Stimulated activated CD4-positive, alpha-beta T cell treated with anti-CD3 and anti-CD28 coated beads, TNF-alpha, amount 100 ng/mL, for 4 hours (primary cell): ENCODE measurements at regions not wholly inside any gene's neighbourhood (a gene's known extent, or its start where the extent isn't known, plus 50 kb on each side); places are given as distances from the start of the nearest gene placed in this dataset.
A peak's percentile ranks its signal among the peaks of the same experiment; 100 is the strongest.

Experiments
- DNase-seq, 3 experiments: peaks; one replicate each; pipeline ENCODE4 v3.0.0-alpha.2; 2020; ENCODE audit warnings: low read depth in 3 of 3

DNA sequence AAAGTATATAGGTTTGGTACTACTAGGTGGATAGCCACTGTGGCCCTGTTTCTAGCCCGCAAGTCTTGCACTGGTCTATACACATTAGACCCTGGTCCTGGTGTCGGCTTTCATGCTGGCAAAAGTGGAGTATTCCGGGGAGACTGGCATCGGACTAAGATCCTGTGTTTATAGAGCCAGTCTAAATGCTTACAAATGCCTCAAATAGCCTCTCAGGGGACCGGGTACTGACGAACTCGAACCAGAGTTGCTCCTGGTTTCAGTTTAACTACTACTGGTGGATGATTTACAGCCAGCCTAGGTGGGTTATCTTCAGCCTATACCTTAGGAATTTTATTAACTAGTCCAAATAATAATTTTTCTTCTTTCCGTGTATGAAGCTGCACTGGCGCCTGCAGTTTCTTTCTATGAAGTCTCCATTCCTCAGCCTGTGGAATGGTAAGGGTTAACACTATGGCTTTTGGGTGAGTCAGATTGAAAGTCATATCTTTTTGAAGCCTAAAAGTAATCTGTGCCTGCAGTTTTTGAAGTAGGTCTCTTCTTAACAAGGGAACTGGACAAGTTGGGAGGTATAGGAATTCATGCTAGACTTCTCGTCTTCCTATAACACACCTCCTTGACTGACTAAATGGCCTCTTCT, 51.3 kb downstream of the OR10H4 start:
- DNase-seq: no peak

DNA sequence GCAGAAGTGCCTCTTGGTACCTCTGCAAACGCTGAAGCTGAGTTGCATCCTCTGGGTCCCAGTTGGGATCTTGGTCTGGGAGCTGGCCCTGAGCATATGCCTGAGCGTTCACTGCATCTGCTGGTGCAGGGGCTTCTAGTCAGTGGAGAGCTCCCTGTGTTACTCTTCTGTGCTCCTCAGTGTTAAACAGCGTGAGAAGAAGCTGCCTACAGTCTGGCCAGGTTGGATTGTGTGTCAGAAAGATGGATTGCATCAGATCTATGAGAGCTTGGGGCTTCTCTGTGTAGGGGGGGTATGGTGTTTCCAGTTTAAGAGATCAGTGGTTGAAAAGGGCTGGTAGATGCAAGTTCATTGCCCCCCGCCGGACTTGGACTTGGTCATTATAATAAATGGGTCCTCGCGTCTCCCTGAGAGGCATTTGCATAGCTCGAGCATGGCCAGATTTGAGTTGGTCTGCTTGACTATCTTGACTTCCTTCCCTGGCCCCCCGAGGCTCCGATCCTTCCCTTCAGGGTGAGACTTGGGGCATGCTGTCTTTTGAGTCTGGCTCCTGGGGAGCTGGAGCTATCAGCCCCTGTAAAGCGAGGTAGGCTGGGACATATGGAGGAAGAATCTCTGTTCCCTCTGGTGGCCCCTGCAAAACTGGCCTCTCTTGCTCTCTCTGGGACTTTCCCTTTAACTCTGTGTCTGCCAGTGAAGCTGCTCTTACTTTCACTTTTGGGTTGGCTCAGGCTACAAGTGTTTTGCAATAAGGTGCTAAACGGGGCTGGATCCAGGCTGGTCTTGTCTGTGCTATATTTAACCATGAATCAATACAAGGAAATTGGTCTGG, 52.9 kb downstream of the OR10H4 start:
- DNase-seq: peak in 2 of 3 experiments; percentile 14 to 18

DNA sequence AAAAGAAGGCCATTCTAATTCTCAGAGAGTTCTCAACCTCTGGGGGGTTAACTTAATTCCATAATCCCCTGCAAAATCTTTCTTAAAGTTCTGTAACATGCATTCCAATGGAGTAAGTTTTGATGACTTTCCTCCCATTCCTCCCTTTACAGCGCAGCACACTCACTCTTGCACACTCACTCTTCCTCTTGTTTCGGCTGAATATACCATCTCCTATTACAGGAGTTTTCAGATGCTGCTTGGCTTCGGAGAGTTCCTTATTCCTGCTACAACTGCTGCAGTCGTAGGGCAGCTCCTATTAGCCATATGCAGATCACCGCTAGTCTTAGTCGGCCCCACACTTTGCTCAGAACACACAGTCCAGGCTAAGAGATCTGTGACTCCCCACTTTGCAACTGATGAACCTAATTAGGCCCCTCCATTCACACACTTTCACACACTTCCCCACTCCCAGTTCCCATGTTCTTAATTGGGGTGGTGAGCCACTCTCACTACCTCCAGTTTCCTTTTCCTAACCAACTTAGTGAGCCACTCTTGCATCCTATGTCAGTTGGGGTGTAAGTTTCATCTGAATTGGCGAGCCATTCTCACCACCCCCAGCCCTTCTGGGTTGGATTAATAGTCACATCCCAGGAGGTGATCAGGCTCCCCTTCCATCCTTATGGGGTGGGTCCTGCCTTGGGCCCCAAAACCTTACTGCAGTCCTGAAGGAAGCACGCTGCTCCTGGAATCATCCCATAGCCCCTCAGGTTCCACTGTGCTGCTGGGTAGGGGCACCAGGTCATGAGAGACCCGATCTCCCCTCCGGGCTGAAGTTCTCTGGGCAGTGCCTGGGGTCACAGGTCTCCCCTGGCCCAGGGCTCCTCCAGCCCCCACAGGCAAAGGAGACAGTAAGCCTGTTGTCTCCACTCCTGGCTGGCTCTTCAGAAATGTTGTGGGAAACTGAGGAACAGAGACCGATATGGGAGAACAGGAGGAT, 53.9 kb downstream of the OR10H4 start:
- DNase-seq: no peak

DNA sequence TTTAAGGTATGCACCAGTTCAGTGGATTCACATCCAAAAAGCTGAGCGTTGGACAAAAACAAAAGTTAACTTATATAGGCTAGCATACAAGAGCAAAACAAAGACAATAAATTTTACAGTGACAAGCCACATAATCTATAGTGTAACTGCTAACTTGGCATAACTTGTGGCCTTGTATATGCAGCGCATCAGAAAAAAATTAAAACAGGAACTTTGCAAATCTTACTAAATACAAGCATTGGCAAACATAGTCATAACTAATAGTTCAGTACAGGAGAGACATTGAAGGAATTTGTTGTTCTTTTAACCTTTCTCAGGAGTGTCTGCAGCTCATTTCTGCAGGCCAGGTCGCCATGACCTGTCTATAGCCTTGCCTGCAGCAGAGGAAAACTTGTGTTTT, 54.6 kb downstream of the OR10H4 start:
- no peak for DNase-seq

DNA sequence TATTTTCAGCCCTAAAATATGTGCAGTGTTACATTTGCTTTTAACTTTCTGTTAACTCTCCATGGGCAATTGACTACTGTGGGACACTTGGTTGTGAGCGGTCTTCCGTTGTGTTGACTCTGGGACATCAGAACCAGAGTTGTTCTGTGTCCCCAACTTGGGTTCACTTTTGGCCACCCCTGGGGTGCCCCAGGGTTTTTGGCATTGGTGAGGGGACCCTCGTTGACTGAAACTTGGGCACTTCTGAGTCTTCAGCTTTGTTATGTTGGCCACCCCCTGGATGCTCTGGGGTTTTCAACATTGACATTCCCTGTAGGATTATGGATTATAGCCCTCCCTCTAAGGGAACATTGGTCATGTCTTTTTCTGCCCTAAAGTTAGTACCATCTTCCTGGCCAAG, 57.1 kb downstream of the OR10H4 start:
- DNase-seq: no peak

DNA sequence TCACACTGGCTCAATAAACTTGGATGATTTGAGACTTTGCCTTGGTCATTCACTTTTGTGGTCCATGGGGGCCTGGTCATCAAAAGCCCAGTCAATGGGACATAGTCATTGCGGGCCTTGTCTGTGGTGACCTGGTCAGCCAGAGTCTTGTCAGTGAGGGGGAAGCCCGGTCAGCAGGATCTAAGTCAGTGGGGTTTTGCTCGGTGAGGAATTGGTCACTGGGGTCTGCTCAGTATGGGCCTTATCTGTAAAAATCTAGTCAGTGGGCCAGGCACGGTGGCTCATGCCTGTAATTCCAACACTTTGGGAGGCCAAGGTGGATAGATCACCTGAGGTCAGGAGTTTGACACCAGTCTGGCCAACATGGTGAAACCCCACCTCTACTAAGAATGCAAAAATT, 63.7 kb upstream of the TPM4 start:
- DNase-seq: no peak

DNA sequence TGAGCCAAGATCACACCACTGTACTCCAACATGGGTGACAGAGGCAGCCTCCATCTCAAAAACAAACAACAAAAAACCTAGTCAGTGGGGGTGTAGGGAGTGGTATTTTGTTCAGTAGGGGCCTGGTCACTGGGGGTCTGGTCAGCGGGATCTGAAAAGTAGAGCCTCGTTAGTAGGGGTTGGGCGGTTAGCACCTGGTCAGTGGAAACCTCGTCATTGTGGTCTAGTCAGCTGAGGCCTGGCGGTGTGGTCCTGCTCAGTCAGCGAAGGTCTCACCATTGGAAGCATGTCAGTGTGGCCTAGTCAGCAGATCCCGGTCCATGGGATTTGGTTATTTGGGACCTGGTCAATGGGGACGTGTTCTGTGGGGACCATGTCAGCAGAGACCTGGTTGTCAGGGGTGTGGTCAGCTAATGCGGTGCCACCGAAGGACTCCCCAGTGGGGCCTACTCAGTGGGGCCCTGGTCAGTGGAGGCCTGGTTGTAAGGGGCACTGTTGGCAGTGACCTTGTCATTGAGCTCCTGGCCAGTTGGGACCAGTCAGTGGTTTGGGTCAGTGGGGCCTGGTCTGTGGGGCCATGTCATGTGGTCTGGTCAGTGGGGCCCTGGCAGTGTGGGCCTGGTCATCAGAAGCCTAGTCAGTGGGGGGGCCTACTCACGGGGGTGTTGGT, 63.0 kb upstream of the TPM4 start:
- DNase-seq: no peak

DNA sequence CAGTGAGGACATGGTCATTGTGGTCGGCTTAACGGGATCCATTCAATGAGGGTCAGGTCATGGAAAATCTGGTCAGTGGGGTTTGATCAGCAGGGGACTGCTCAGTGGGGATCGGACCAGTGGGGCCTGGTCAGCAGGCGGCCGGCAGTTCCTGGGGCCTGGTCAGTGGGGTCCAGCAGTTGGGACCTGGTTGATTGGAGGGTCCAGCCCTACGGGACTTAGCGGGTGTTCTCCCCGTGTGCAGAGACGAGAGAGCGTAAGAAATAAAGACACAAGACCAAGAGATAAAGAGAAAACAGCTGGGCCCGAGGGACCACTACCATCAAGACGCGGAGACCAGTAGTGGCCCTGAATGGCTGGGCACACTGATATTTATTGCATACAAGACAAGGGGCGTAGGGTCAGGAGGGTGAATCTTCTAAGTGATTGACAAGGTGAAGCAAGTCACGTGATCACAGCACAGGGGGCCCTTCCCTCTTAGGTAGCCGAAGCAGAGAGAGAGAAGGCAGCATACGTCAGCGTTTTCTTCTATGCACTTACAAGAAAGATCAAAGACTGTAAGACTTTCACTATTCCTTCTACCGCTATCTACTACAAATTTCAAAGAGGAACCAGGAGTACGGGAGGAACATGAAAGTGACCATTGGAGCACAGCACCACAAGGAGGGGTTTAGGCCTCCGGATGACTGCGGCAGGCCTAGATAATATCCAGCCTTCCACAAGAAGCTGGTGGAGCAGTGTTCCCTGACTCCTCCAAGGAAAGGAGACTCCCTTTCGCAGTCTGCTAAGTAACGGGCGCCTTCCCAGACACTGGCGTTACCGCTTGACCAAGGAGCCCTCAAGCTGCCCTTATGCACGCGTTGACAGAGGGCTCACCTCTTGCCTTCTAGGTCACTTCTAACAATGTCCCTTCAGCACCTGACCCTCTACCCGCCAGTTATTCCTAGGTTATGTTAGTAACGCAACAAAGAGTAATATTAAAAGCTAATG, 62.1 kb upstream of the TPM4 start:
- DNase-seq: no peak

DNA sequence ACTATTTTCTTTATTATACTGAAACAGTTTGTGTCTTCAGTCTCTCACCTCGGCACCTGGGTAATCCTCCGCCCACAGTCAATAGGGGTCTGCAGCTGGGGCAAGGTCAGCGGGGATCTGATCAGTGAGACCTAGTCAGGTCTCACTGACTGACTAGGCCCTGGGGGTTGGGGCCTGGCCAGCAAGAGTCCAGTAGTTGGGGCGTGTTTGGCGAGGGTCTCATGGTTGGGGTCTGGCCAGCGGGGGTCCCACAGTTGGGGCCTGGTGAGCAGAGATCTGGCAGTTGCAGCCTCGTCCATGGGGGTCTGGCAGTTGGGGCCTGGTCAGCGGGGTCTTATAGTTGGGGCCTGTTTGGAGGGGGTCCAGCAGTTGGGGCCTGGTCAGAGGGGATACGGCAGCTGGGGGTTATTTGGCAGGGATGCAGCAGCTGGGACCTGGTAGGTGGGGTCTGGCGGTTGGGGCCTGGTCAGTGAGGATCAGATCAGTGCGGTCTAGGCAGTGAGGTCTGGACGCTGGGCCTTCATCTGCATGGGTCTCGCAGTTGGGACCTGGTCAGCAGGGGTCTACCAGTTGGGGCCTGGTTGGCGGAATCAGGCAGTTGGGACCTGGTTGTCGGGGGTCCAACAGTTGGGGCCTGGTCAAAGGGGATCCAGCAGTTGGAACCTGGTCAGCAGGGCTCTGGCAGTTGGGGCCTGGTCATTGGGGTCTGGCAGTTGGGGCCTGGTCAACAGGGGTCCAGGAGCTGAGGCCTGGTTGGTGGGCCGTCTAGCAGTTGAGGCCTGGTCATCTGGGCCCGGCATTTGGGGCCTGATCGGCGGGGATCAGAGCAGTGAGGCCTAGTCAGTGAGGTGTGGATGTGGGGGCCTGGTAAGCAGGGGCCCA, 61.1 kb upstream of the TPM4 start:
- DNase-seq: no peak

DNA sequence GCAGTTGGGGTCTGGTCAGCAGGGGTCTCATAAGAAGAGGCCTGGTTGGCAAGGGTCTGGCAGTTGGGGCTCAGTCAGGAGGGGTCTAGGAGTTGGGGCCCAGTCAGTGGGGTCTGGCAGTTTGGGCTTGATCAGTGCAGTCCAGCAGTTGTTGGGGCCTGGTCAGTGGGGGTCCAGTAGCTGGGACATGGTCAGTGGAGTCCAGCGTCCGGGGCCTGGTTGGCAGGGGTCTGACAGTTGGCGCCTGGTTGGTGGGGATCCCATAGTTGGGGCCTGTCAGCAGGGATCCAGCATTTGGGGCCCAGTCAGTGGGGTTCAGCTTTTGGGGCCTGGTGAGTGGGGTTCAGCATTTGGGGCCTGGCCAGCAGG, 60.5 kb upstream of the TPM4 start:
- no peak for DNase-seq

DNA sequence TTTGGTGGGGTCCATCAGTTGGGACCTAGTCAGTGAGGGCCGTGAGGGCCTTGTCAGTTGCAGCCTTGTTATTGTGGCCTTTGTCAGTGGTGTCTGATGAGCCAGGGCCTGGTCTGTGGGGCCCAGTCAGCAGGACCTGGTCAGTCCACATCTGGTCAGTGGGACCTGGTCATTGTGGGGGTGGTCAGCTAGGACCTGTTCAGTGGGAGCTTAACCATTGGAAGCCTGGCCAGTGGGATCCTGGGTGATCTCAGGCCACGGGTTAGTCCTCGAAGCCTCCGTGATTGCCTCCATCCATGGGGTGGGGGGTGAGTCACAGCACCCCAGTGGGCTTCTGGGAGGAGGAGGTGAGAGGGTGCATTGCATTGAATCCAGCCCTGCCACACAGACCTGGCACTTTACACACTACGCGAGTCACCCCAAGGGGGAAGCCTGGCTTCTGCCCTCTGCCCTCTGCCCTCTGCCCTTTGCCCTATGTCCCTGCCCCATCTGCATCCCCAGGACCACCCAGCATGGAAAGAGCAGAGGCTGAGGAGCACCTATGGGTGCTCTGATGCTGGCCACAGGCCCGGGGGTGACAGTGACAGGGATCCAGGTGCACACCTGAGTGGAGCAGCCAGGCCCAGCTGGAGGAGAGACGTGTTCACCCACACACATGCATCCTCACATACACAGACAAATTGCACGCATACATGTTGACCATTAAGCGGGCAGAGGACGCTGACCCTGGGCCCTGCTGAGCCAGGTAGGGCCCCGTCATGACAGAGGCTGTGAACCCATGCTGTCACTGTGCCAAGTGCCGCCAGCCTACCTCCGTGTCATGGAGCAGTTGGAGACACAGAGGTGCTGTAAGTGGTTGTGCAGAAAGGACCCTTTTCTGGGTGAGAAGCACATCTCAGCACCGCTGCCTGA, 59.8 kb upstream of the TPM4 start:
- no peak for DNase-seq

DNA sequence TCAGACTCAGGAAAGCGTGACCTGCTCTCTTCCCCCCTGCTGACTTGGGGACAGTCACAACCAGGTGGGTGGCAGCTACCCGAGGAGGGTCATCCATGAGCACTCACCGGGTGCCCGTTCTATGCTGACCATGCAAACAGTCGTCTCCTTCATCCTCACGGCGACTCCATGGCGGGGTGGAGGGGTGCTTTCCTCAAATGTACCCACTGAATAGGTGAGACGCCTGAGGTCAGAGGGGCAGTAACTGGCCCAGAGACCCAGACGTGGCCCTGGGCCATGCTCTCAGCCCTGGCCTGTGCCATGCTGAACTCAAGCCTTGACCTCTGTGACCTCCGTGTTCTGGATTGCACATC, 59.2 kb upstream of the TPM4 start:
- no peak for DNase-seq

DNA sequence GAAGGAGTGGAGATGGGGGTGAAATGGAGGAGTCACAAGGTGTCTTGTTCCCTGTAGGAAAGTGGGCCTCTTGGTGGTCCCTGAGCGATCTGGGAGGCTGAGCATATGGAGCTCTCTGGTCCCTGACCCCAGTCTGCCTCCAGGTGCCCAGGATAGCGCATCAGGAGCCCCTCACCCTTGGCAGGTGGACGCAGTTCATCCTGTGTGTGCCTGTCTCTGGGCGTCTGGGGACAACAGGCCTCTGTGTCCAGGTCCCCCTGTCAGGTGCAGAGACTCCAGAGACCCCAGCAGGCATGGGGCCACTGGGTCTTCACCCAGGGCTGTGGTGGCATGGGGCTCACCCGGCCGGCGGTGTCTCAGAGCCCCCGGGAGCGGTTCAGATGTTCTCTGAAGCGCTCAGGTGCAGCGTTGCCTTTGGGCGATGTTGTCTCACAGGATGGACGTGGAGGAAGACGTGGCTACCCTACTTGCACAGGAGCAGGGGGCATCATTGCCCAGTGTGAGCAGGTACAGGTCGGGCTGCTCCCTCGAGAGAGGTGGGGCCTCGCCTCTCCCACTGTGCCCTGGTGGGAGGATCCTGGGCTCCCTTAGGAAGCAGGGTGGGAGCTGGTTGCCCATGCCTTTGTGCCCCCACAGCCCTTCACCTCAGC, 58.1 kb upstream of the TPM4 start:
- no peak for DNase-seq

DNA sequence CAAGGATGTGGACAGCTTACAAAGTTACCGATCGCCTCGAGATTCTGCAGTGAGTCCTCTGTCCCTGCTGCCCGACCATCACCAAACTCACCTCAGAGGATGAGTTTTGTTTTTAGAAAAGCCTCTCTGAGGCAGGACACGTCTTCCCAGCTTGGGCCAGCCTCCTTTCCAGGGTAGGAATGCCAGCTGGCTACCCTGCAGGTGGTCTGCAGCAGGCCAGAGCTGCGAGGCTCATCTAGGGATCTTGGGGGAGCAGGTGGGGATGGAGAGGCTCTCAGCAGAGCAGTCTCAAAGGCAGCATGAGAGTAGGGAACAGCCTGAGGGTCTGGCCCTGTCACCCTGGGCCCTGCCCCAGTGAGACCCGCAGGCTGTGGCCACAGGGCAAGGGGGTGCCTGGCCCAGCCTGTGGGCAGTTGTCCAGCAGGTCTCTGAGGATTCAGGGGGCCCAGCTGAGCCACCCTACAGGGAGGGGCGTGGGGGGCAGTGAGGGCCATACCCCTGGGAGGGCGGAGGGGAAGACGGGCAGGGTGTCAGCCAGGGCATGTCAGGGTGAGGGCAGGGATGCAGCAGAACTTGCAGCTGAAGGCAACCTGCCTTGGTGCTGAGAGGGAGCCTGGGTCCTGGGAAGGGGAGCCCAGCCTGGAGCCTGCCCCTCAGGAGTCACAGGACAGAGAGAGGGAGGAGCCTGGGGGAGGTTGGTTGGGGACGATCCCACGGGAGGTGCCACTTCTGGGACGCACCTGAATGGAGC, 57.3 kb upstream of the TPM4 start:
- no peak for DNase-seq

DNA sequence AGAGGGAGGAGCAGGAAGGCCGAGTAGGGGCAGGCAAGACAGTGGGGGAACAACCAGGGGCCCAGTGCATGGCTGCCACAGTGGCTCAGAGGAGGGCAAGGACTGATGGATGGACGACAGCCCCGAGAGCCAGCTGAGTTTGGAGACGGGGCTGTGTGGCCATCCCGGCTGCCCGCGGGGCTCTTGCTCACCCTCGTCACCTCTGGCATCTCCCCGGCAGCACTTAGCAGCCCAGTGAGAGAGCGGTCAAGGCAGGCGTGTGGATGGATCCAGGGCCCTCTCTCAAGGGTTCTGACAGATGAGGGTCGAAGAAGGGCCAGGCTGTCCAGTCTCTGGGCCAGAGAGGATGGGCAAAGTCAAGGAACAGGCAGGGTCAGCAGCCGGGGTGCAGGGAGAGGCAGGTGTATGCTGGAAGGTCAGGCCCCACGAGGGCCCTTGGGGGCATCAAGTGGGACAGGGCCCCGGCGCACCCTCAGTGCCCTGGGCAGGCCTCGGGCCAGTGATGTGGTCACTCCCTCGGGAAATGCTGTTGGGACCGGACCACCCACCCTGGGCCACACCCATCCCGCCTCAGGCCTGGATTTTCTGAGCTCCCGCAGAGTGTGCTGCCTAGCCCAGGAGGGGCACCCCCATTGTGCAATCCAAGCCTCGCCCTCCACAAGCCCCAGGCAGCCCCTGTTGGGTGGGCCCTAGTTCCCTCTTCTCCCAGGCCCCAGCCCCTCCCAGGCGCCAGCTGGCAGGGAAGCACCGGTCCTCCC, 56.4 kb upstream of the TPM4 start:
- no peak for DNase-seq

DNA sequence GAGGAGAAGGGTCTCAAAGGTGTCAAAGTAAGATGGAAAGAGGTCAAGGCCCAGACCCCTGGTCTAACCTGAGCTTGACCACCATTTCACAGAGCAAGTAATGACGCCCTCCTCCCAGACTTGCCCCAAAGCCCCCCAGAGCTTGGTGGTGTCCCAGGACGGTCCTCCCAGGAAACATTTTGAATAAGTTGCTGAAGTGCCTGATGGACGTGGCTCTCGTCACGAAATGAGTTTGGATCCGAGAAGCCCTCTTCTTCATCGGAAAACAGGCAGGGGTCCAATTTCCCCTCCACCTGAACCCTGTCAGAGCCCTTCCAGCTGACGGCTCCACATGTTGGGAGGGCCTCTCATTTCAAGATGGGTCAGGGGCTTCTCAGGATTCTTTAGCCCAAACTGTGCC, 54.5 kb upstream of the TPM4 start:
- no peak for DNase-seq

DNA sequence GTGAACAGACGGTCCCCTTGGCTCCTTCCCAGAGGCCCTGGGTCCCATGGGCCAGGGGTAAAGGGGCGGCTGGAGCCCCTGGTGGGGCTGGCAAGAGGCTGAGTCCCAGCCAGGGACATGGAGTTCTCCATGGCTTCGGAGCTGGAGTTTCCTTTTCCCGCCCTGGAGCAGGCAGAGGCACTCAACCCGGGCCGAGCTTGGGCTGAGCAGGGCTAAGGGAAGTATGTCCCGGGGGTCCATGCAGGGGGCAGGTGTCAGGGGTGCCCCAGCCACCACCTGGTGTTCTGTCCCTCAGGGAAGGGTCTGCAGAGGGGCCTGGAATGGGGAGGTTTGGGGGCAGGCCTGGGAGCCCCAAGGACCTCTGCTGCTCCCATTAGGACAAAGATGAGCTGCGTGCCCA, 54.0 kb upstream of the TPM4 start:
- DNase-seq: no peak
